Gastroesophageal sphincter (tissue), 3 donors: ENCODE measurements at regions not wholly inside any gene's neighbourhood (a gene's known extent, or its start where the extent isn't known, plus 50 kb on each side); places are given as distances from the start of the nearest gene placed in this dataset.

ENCODE experiments used
- POLR2A ChIP-seq, 2 donors: fragments of 450-650 bp; IDR thresholded peaks; one replicate each; pipeline ENCODE4 v1.6.1; 2017; ENCODE audit warnings: antibody characterized with exemption in 2 of 2, mild to moderate bottlenecking in 2 of 2, moderate library complexity in 1 of 2
- TF ChIP-seq, protein P1 (sequence below), 4 experiments: fragments of 200-600 bp in 2 of 4; fragments of 450-650 bp in 2 of 4; sonication (generic) in 1 of 4; IDR thresholded peaks; one replicate each; pipeline ENCODE4 v1.5.1; 2017 to 2019; ENCODE audit warnings: antibody characterized with exemption in 4 of 4, mild to moderate bottlenecking in 2 of 4, moderate library complexity in 2 of 4

GRCh38 chr1:36638268-36638667, 155.6 kb upstream of the CSF3R start:
- TF ChIP-seq, protein P1, sequence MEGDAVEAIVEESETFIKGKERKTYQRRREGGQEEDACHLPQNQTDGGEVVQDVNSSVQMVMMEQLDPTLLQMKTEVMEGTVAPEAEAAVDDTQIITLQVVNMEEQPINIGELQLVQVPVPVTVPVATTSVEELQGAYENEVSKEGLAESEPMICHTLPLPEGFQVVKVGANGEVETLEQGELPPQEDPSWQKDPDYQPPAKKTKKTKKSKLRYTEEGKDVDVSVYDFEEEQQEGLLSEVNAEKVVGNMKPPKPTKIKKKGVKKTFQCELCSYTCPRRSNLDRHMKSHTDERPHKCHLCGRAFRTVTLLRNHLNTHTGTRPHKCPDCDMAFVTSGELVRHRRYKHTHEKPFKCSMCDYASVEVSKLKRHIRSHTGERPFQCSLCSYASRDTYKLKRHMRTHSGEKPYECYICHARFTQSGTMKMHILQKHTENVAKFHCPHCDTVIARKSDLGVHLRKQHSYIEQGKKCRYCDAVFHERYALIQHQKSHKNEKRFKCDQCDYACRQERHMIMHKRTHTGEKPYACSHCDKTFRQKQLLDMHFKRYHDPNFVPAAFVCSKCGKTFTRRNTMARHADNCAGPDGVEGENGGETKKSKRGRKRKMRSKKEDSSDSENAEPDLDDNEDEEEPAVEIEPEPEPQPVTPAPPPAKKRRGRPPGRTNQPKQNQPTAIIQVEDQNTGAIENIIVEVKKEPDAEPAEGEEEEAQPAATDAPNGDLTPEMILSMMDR (IDR thresholded peaks at IDR 0.05), result no peak
- no peak for TF ChIP-seq POLR2A (IDR thresholded peaks at IDR 0.05)
